ENCODE measurements at regions not wholly inside any gene's neighbourhood (a gene's known extent, or its start where the extent isn't known, plus 50 kb on each side); places are given as distances from the start of the nearest gene placed in this dataset.
A peak's percentile ranks its signal among the peaks of the same experiment; 100 is the strongest.

GRCh38 chr1:221468546-221468945 lies 273.3 kb downstream of the DUSP10 start:
- Histone ChIP-seq H3K27ac (ENCODE audit: low read length) (no peak overlapping the region), H3K9me3 (no peaks in the 10 kb centered on the region), H3K27me3 (replicated peaks in 1 of 2; ENCODE audit: control insufficient read depth in 2 of 2, extremely low read depth in 1 of 2, insufficient read depth in 2 of 2, low read length in 1 of 2) (peaks cover 0 to 3% of the 10 kb centered on the region in 2 experiments), H3K4me1 (ENCODE audit: control insufficient read depth in 1 of 2, extremely low read depth in 1 of 2, insufficient read depth in 2 of 2, low read length in 2 of 2) (no peaks in the 10 kb centered on the region), H3K4me3 (ENCODE audit: control insufficient read depth in 1 of 2, extremely low read depth in 1 of 2, low read length in 1 of 2) (no peak overlapping the region), H3K36me3 (ENCODE audit: control insufficient read depth in 2 of 2, extremely low read depth in 1 of 2, insufficient read depth in 1 of 2, low read length in 1 of 2) (no peaks in the 10 kb centered on the region)
- no peak for ATAC-seq (replicated peaks in 1 of 4)
- DNase-seq: no peak
- Mint-ChIP-seq H3K36me3 (no peaks in the 10 kb centered on the region), H3K27me3 (peaks cover 28 to 32% of the 10 kb centered on the region in 2 donors), H3K9me3 (peaks cover 0 to 13% (median 3%) of the 10 kb centered on the region in 3 donors), H3K27ac (no peak overlapping the region), H3K4me3 (no peak overlapping the region), H3K4me1 (no peaks in the 10 kb centered on the region)
- POLR2A ChIA-PET: no interaction called here
- 100% methylated on average over 1 of the region's 6 CpGs for WGBS (ENCODE audit: insufficient coverage)
- CTCF ChIA-PET: interaction anchor here in 1 of 2 donors (0.6 kb wide), 1 partner anchor 542 kb away, joined by 4 read pairs; no protein-coding TSS in a partner anchor

- Histone ChIP-seq H3K27me3 (replicated peaks in 1 of 2; ENCODE audit: control insufficient read depth in 2 of 2, extremely low read depth in 1 of 2, insufficient read depth in 2 of 2, low read length in 1 of 2) (peaks cover 0 to 3% of the 10 kb centered on the region in 2 experiments), H3K27ac (ENCODE audit: low read length) (no peak overlapping the region), H3K4me1 (ENCODE audit: control insufficient read depth in 1 of 2, extremely low read depth in 1 of 2, insufficient read depth in 2 of 2, low read length in 2 of 2) (no peaks in the 10 kb centered on the region), H3K4me3 (ENCODE audit: control insufficient read depth in 1 of 2, extremely low read depth in 1 of 2, low read length in 1 of 2) (no peak overlapping the region), H3K36me3 (ENCODE audit: control insufficient read depth in 2 of 2, extremely low read depth in 1 of 2, insufficient read depth in 1 of 2, low read length in 1 of 2) (no peaks in the 10 kb centered on the region), H3K9me3 (no peaks in the 10 kb centered on the region)
- Mint-ChIP-seq H3K4me1 (no peaks in the 10 kb centered on the region), H3K9me3 (peaks cover 0 to 13% (median 3%) of the 10 kb centered on the region in 3 donors), H3K27ac (no peak overlapping the region), H3K27me3 (peaks cover 30 to 34% of the 10 kb centered on the region in 2 donors), H3K4me3 (no peak overlapping the region), H3K36me3 (no peaks in the 10 kb centered on the region)
- 100% methylated on average over 1 of the region's 3 CpGs for WGBS (ENCODE audit: insufficient coverage)
- ChIA-PET CTCF (no interaction called here), POLR2A (no interaction called here)
- ATAC-seq (replicated peaks in 1 of 4) (no peak), DNase-seq (no peak)
Observed at GRCh38 chr1:221469476-221469875, 272.4 kb downstream of the DUSP10 start.

- Histone ChIP-seq H3K27ac (ENCODE audit: low read length) (no peak overlapping the region), H3K36me3 (ENCODE audit: control insufficient read depth in 2 of 2, extremely low read depth in 1 of 2, insufficient read depth in 1 of 2, low read length in 1 of 2) (no peaks in the 10 kb centered on the region), H3K4me3 (ENCODE audit: control insufficient read depth in 1 of 2, extremely low read depth in 1 of 2, low read length in 1 of 2) (no peak overlapping the region), H3K9me3 (no peaks in the 10 kb centered on the region), H3K27me3 (replicated peaks in 1 of 2; ENCODE audit: control insufficient read depth in 2 of 2, extremely low read depth in 1 of 2, insufficient read depth in 2 of 2, low read length in 1 of 2) (peaks cover 0 to 3% of the 10 kb centered on the region in 2 experiments), H3K4me1 (ENCODE audit: control insufficient read depth in 1 of 2, extremely low read depth in 1 of 2, insufficient read depth in 2 of 2, low read length in 2 of 2) (no peaks in the 10 kb centered on the region)
- H3K4me1 Mint-ChIP-seq: no peaks in the 10 kb centered on the region
- WGBS (ENCODE audit: insufficient coverage): 90% methylated on average over 2 of the region's 6 CpGs
- ChIA-PET POLR2A (interaction anchor here in 1 of 2 donors (0.6 kb wide), 1 partner anchor 36 kb away, joined by 5 read pairs; no protein-coding TSS in a partner anchor), CTCF (interaction anchor here (0.6 kb wide), 2 partner anchors 377 to 1225 kb away, joined by 4 read pairs; no protein-coding TSS in a partner anchor)
- no peak overlapping the region for H3K4me3 Mint-ChIP-seq
- peaks cover 30 to 34% of the 10 kb centered on the region in 2 donors for H3K27me3 Mint-ChIP-seq
- H3K9me3 Mint-ChIP-seq: peaks cover 0 to 13% (median 3%) of the 10 kb centered on the region in 3 donors
- DNase-seq: no peak
- H3K36me3 Mint-ChIP-seq: no peaks in the 10 kb centered on the region
- no peak overlapping the region for H3K27ac Mint-ChIP-seq
- no peak for ATAC-seq (replicated peaks in 1 of 4)
Observed at GRCh38 chr1:221470000-221470698, 271.7 kb downstream of the DUSP10 start.

GRCh38 chr1:221473411-221473810 lies 268.5 kb downstream of the DUSP10 start:
- no peak for DNase-seq
- ATAC-seq (replicated peaks in 1 of 4): no peak
- Mint-ChIP-seq H3K4me3 (no peak overlapping the region), H3K27me3 (peaks cover 28 to 30% of the 10 kb centered on the region in 2 donors), H3K27ac (no peak overlapping the region), H3K36me3 (no peaks in the 10 kb centered on the region), H3K4me1 (peaks cover 0 to 4% (median 3%) of the 10 kb centered on the region in 3 donors), H3K9me3 (peaks cover 0 to 3% (median 0%) of the 10 kb centered on the region in 3 donors)
- WGBS (ENCODE audit: insufficient coverage): 91% methylated on average over 6 of the region's 8 CpGs
- H3K4me1 ChIP-seq (ENCODE audit: control insufficient read depth in 1 of 2, extremely low read depth in 1 of 2, insufficient read depth in 2 of 2, low read length in 2 of 2): no peaks in the 10 kb centered on the region
- ChIA-PET POLR2A (no interaction called here), CTCF (no interaction called here)
- H3K36me3 ChIP-seq (ENCODE audit: control insufficient read depth in 2 of 2, extremely low read depth in 1 of 2, insufficient read depth in 1 of 2, low read length in 1 of 2): no peaks in the 10 kb centered on the region
- no peak overlapping the region for H3K4me3 ChIP-seq (ENCODE audit: control insufficient read depth in 1 of 2, extremely low read depth in 1 of 2, low read length in 1 of 2)
- peaks cover 0 to 1% of the 10 kb centered on the region in 2 experiments for H3K27me3 ChIP-seq (replicated peaks in 1 of 2; ENCODE audit: control insufficient read depth in 2 of 2, extremely low read depth in 1 of 2, insufficient read depth in 2 of 2, low read length in 1 of 2)
- no peaks in the 10 kb centered on the region for H3K9me3 ChIP-seq
- H3K27ac ChIP-seq (ENCODE audit: low read length): no peak overlapping the region

GRCh38 chr1:221477252-221477651 lies 264.6 kb downstream of the DUSP10 start:
- Mint-ChIP-seq H3K27ac (no peak overlapping the region), H3K27me3 (peaks cover 11 to 12% of the 10 kb centered on the region in 2 donors), H3K36me3 (no peaks in the 10 kb centered on the region), H3K4me3 (no peak overlapping the region), H3K4me1 (peaks cover 0 to 4% (median 4%) of the 10 kb centered on the region in 3 donors), H3K9me3 (no peaks in the 10 kb centered on the region)
- no peaks in the 10 kb centered on the region for H3K4me1 ChIP-seq (ENCODE audit: control insufficient read depth in 1 of 2, extremely low read depth in 1 of 2, insufficient read depth in 2 of 2, low read length in 2 of 2)
- no peaks in the 10 kb centered on the region for H3K27me3 ChIP-seq (replicated peaks in 1 of 2; ENCODE audit: control insufficient read depth in 2 of 2, extremely low read depth in 1 of 2, insufficient read depth in 2 of 2, low read length in 1 of 2)
- no peaks in the 10 kb centered on the region for H3K9me3 ChIP-seq
- ChIA-PET POLR2A (no interaction called here), CTCF (interaction anchor here (0.6 to 2.6 kb wide), 8 partner anchors 27 to 978 kb away, joined by 3 to 15 read pairs (median 6); partner anchors contain the start of gene DUSP10 (in 1 of the 2))
- ATAC-seq (replicated peaks in 1 of 4) (no peak), DNase-seq (no peak)
- 70% methylated on average over 2 of the region's 3 CpGs for WGBS (ENCODE audit: insufficient coverage)
- no peak overlapping the region for H3K27ac ChIP-seq (ENCODE audit: low read length)
- H3K4me3 ChIP-seq (ENCODE audit: control insufficient read depth in 1 of 2, extremely low read depth in 1 of 2, low read length in 1 of 2): no peak overlapping the region
- H3K36me3 ChIP-seq (ENCODE audit: control insufficient read depth in 2 of 2, extremely low read depth in 1 of 2, insufficient read depth in 1 of 2, low read length in 1 of 2): no peaks in the 10 kb centered on the region

- Histone ChIP-seq H3K36me3 (ENCODE audit: control insufficient read depth in 2 of 2, extremely low read depth in 1 of 2, insufficient read depth in 1 of 2, low read length in 1 of 2) (no peaks in the 10 kb centered on the region), H3K9me3 (no peaks in the 10 kb centered on the region), H3K27me3 (replicated peaks in 1 of 2; ENCODE audit: control insufficient read depth in 2 of 2, extremely low read depth in 1 of 2, insufficient read depth in 2 of 2, low read length in 1 of 2) (no peaks in the 10 kb centered on the region), H3K4me3 (ENCODE audit: control insufficient read depth in 1 of 2, extremely low read depth in 1 of 2, low read length in 1 of 2) (no peak overlapping the region), H3K4me1 (ENCODE audit: control insufficient read depth in 1 of 2, extremely low read depth in 1 of 2, insufficient read depth in 2 of 2, low read length in 2 of 2) (no peaks in the 10 kb centered on the region), H3K27ac (ENCODE audit: low read length) (no peak overlapping the region)
- no peak overlapping the region for H3K27ac Mint-ChIP-seq
- ATAC-seq (replicated peaks in 1 of 4): peak; percentile 76 to 94 (median 86)
- peaks cover 4% of the 10 kb centered on the region in 2 donors for H3K27me3 Mint-ChIP-seq
- POLR2A ChIA-PET: no interaction called here
- 100% methylated on average over 1 of the region's 8 CpGs for WGBS (ENCODE audit: insufficient coverage)
- CTCF ChIA-PET: interaction anchor here (0.6 to 2.6 kb wide), 16 partner anchors 26 to 1156 kb away, joined by 3 to 15 read pairs (median 3); partner anchors contain the start of gene DUSP10 (in 1 of the 2)
- no peaks in the 10 kb centered on the region for H3K9me3 Mint-ChIP-seq
- peak in 34 of 35 experiments; percentile 5 to 66 (median 35) for DNase-seq
- no peak overlapping the region for H3K4me3 Mint-ChIP-seq
- H3K36me3 Mint-ChIP-seq: no peaks in the 10 kb centered on the region
- peaks cover 0 to 4% (median 4%) of the 10 kb centered on the region in 3 donors for H3K4me1 Mint-ChIP-seq
Observed at GRCh38 chr1:221478050-221478949, 263.6 kb downstream of the DUSP10 start.
